ENCODE measurements at regions not wholly inside any gene's neighbourhood (a gene's known extent, or its start where the extent isn't known, plus 50 kb on each side); places are given as distances from the start of the nearest gene placed in this dataset.

DNA sequence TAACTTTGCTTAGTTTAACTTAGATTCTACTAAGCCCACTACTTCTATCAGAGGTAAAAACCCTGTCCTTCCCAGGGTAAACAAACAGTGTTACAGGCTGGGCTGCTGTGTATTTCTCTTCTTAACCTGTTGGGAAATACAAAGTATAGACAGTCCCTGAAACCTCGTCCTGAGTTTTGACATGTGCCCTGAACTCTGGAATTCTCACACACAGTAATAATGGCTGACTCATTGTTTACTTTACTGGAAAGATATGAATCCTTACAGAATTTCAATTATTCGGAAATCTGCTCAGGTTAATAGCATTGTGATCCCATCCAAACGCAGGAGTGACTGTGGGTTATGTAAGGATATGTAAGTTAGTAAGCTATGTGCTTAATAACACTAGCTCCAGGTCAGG lies 199.1 kb downstream of the TMEM114 start:
- no peak for TF ChIP-seq POLR2A (IDR thresholded peaks at IDR 0.05)
- TF ChIP-seq, protein P1, sequence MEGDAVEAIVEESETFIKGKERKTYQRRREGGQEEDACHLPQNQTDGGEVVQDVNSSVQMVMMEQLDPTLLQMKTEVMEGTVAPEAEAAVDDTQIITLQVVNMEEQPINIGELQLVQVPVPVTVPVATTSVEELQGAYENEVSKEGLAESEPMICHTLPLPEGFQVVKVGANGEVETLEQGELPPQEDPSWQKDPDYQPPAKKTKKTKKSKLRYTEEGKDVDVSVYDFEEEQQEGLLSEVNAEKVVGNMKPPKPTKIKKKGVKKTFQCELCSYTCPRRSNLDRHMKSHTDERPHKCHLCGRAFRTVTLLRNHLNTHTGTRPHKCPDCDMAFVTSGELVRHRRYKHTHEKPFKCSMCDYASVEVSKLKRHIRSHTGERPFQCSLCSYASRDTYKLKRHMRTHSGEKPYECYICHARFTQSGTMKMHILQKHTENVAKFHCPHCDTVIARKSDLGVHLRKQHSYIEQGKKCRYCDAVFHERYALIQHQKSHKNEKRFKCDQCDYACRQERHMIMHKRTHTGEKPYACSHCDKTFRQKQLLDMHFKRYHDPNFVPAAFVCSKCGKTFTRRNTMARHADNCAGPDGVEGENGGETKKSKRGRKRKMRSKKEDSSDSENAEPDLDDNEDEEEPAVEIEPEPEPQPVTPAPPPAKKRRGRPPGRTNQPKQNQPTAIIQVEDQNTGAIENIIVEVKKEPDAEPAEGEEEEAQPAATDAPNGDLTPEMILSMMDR (IDR thresholded peaks at IDR 0.05) = no peak
